Suprapubic skin (tissue), 4 donors: ENCODE measurements at regions not wholly inside any gene's neighbourhood (a gene's known extent, or its start where the extent isn't known, plus 50 kb on each side); places are given as distances from the start of the nearest gene placed in this dataset.
"Not testable (repeated sequence)": the region's sequence is repeated elsewhere in the genome, so short reads cannot be mapped to it uniquely, and the experiment has no call there.

Source experiments
- DNase-seq, 2 donors: peaks; one replicate each; pipeline ENCODE4 v3.0.0-alpha.2; 2019; ENCODE audit warnings: low spot score in 2 of 2
- H3K27ac ChIP-seq: fragments of 200-600 bp; sonication (generic); one replicate; pipeline ENCODE4 v1.5.1; 2019
- H3K27me3 ChIP-seq: fragments of 200-600 bp; sonication (generic); one replicate; pipeline ENCODE4 v1.5.1; 2019
- H3K36me3 ChIP-seq: fragments of 200-600 bp; sonication (generic); one replicate; pipeline ENCODE4 v1.5.1; 2019
- H3K4me1 ChIP-seq: fragments of 200-600 bp; sonication (generic); one replicate; pipeline ENCODE4 v1.5.1; 2019
- H3K4me3 ChIP-seq: fragments of 200-600 bp; sonication (generic); one replicate; pipeline ENCODE4 v1.5.1; 2019; ENCODE audit warnings: mild to moderate bottlenecking
- H3K9me3 ChIP-seq: fragments of 200-600 bp; sonication (generic); one replicate; pipeline ENCODE4 v1.5.1; 2019
- EP300 ChIP-seq: sonication (generic); formaldehyde crosslinking; IDR thresholded peaks from one replicate; pipeline ENCODE4 v1.6.1; 2017; ENCODE audit warnings: antibody characterized with exemption
- POLR2A ChIP-seq, 2 donors: fragments of 450-650 bp; IDR thresholded peaks; one replicate each; pipeline ENCODE4 v1.6.1; 2017; ENCODE audit warnings: antibody characterized with exemption in 2 of 2, mild to moderate bottlenecking in 2 of 2, moderate library complexity in 2 of 2
- POLR2AphosphoS5 ChIP-seq, 3 donors: sonication (generic); formaldehyde crosslinking; IDR thresholded peaks; one replicate each; pipeline ENCODE4 v1.6.1; 2017; ENCODE audit warnings: antibody characterized with exemption in 3 of 3
- WGBS: methylation state at CpG from one replicate; pipeline ENCODE4 v1.1.5; 2018; 5-methylcytosine and 5-hydroxymethylcytosine counted together
- TF ChIP-seq, protein P1 (sequence below), 2 donors: fragments of 200-600 bp in 1 of 2; fragments of 450-650 bp in 1 of 2; sonication (generic) in 1 of 2; IDR thresholded peaks; one replicate each; pipeline ENCODE4 v1.5.1; 2016 to 2019; ENCODE audit warnings: antibody characterized with exemption in 2 of 2, mild to moderate bottlenecking in 1 of 2, moderate library complexity in 1 of 2

DNA sequence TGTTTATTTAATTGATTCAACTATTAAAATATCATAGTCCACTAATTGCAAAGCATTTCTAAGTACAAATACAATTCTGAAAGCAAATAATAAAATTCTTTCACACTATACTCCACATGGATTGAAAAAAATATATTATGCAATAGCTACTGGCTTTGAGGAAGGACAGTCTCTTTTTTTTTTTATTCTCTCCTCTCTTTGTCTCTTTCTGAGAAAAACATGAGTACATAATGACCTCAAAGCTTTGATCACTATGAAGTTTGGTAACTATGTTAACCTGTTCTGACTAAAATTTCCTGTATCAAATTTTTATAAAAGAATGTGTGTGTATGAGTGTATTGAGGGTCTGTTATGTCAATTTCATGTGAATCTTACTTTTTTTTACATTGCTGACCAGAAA is 96.2 kb downstream of the RGS2 start:
- Histone ChIP-seq H3K36me3 (no peaks in the 10 kb centered on the region), H3K9me3 (no peaks in the 10 kb centered on the region), H3K27ac (peak overlapping the region; percentile 44), H3K4me1 (peaks cover 15% of the 10 kb centered on the region), H3K4me3 (no peak overlapping the region), H3K27me3 (no peaks in the 10 kb centered on the region)
- no peak for DNase-seq
- TF ChIP-seq POLR2AphosphoS5 (IDR thresholded peaks at IDR 0.05) (no peak), EP300 (no peak), POLR2A (IDR thresholded peaks at IDR 0.05) (no peak)
- TF ChIP-seq, protein P1, sequence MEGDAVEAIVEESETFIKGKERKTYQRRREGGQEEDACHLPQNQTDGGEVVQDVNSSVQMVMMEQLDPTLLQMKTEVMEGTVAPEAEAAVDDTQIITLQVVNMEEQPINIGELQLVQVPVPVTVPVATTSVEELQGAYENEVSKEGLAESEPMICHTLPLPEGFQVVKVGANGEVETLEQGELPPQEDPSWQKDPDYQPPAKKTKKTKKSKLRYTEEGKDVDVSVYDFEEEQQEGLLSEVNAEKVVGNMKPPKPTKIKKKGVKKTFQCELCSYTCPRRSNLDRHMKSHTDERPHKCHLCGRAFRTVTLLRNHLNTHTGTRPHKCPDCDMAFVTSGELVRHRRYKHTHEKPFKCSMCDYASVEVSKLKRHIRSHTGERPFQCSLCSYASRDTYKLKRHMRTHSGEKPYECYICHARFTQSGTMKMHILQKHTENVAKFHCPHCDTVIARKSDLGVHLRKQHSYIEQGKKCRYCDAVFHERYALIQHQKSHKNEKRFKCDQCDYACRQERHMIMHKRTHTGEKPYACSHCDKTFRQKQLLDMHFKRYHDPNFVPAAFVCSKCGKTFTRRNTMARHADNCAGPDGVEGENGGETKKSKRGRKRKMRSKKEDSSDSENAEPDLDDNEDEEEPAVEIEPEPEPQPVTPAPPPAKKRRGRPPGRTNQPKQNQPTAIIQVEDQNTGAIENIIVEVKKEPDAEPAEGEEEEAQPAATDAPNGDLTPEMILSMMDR (IDR thresholded peaks at IDR 0.05): no peak

DNA sequence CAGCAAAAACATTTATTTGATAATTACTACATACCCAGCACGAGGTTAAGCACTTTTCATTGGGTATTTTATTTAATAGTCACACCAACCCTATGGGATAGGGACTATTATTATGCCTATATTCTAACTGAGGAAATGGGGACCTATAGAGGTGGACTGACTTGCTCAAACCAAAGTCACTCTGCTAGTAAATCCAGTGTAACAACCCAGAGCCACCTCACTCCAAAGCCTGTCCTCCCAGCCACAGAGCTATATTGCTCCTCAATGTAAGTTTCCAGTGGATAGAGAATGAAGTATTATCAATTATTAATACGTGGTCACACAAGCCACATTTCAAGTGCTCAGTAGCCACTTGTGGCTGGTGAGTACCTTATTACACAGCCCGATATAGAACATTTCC is 97.5 kb downstream of the RGS2 start:
- Histone ChIP-seq H3K9me3 (no peaks in the 10 kb centered on the region), H3K4me3 (no peak overlapping the region), H3K27ac (no peak overlapping the region), H3K36me3 (no peaks in the 10 kb centered on the region), H3K4me1 (peaks cover 15% of the 10 kb centered on the region), H3K27me3 (no peaks in the 10 kb centered on the region)
- TF ChIP-seq EP300 (no peak), POLR2A (IDR thresholded peaks at IDR 0.05) (no peak), POLR2AphosphoS5 (IDR thresholded peaks at IDR 0.05) (no peak)
- TF ChIP-seq, protein P1 (IDR thresholded peaks at IDR 0.05): no peak
- WGBS: 90% methylated on average over 3 of the region's 3 CpGs
- no peak for DNase-seq

GRCh38 chr1:192907545-192908243 is 98.9 kb downstream of the RGS2 start:
- peak overlapping the region; percentile 44 for H3K27ac ChIP-seq
- whole genome bisulfite sequencing: 73% methylated on average over 2 of the region's 2 CpGs
- TF ChIP-seq, protein P1 (IDR thresholded peaks at IDR 0.05): no peak
- TF ChIP-seq POLR2A (IDR thresholded peaks at IDR 0.05): no peak
- TF ChIP-seq POLR2AphosphoS5 (IDR thresholded peaks at IDR 0.05): peak in 1 of 3 donors; percentile 53
- peak; percentile 97 for TF ChIP-seq EP300

DNA sequence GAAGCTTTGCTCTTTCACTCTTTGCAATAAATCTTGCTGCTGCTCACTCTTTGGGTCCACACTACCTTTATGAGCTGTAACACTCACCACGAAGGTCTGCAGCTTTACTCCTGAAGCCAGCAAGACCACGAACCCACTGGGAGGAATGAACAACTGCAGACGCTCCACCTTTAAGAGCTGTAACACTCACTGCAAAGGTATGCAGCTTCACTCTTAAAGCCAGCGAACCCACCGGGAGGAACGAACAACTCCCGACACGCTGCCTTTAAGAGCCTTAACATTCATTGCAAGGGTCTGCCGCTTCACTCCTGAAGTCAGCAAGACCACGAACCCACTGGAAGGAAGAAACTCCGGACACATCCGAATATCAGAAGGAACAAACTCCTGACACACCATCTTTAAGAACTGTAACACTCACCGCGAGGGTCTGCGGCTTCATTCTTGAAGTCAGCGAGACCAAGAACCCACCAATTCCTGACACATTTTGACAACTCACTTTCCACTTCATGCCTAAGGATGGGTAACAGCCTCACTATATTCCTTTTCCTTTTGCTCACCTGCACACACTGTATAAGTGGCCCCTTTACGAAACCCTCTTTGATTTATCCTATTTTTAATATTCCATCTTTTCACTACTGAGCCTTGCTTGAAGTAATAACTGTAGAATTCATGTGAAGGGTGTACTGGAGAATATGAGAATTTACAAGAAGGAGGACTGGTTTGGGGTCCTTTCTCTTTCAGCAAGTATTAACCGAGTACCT is 103.2 kb downstream of the RGS2 start:
- not testable (repeated sequence) for DNase-seq, H3K36me3 ChIP-seq, H3K27ac ChIP-seq, H3K4me3 ChIP-seq, H3K9me3 ChIP-seq, H3K27me3 ChIP-seq
- 94% methylated on average over 18 of the region's 18 CpGs for WGBS
- peaks cover 11% of the 10 kb centered on the region for H3K4me1 ChIP-seq

More at GRCh38 chr1:192907545-192908243, 98.9 kb downstream of the RGS2 start:
- H3K27me3 ChIP-seq: no peaks in the 10 kb centered on the region
- no peaks in the 10 kb centered on the region for H3K9me3 ChIP-seq
- H3K4me1 ChIP-seq: peaks cover 15% of the 10 kb centered on the region
- DNase-seq: no peak
- H3K36me3 ChIP-seq: no peaks in the 10 kb centered on the region
- no peak overlapping the region for H3K4me3 ChIP-seq

DNA sequence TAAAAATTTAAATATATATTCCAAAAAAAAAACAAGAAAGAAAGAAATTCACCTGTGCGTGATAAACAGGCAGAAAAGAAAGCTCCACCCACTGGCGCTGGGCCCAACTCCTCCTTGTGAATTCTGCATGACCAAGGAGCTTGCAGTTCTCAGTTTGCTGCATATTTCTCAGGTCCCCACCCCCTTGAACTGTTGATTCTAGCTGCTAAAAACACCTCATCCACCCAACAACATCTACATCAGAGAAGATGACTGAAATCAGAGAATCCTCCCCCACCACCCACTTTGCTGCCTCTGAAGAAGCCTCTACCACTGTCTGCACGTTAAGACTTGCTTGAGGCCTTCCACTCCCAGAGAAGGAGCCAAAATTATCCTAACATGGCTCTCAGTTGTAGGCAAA is 104.8 kb downstream of the RGS2 start:
- Histone ChIP-seq H3K4me1 (peaks cover 5% of the 10 kb centered on the region), H3K36me3 (no peaks in the 10 kb centered on the region), H3K4me3 (no peak overlapping the region), H3K9me3 (no peaks in the 10 kb centered on the region), H3K27me3 (no peaks in the 10 kb centered on the region), H3K27ac (no peak overlapping the region)
- 52% methylated on average over 3 of the region's 3 CpGs for WGBS
- DNase-seq: no peak
- TF ChIP-seq, protein P1 (IDR thresholded peaks at IDR 0.05): no peak
- no peak for TF ChIP-seq POLR2A (IDR thresholded peaks at IDR 0.05)
- no peak for TF ChIP-seq EP300
- no peak for TF ChIP-seq POLR2AphosphoS5 (IDR thresholded peaks at IDR 0.05)
